OCI-LY1 (cell line): ENCODE measurements at regions not wholly inside any gene's neighbourhood (a gene's known extent, or its start where the extent isn't known, plus 50 kb on each side); places are given as distances from the start of the nearest gene placed in this dataset.

Source experiments
- H2AFZ ChIP-seq: fragments of 200-600 bp; sonication (generic), shearing (Covaris generic); 2 replicates; pipeline ENCODE4 v1.6.0; 2014; ENCODE audit warnings: antibody characterized with exemption, mild to moderate bottlenecking, low read length
- H3F3A ChIP-seq: fragments of 200-600 bp; sonication (generic), shearing (Covaris generic); 2 replicates; pipeline ENCODE4 v1.6.0; 2014; ENCODE audit warnings: mild to moderate bottlenecking, antibody characterized with exemption, low read length, moderate library complexity; ENCODE audit not compliant: insufficient read depth
- H3K27ac ChIP-seq: fragments of 200-600 bp; sonication (generic); 2 replicates; pipeline ENCODE4 v1.5.1; 2014; ENCODE audit warnings: low read length, mixed run types, mild to moderate bottlenecking, low read depth; ENCODE audit not compliant: poor library complexity, severe bottlenecking
- H3K27me3 ChIP-seq: fragments of 200-600 bp; sonication (generic); 2 replicates; pipeline ENCODE4 v1.6.0; 2014; ENCODE audit warnings: antibody characterized with exemption, mild to moderate bottlenecking, low read length, moderate library complexity; ENCODE audit not compliant: insufficient read depth
- H3K36me3 ChIP-seq: fragments of 200-600 bp; sonication (generic); 2 replicates; pipeline ENCODE4 v1.6.1; 2014; ENCODE audit warnings: mild to moderate bottlenecking, antibody characterized with exemption, low read length, moderate library complexity, mixed read lengths; ENCODE audit not compliant: insufficient read depth
- H3K4me1 ChIP-seq: fragments of 200-600 bp; sonication (generic); 2 replicates; pipeline ENCODE4 v1.5.1; 2014; ENCODE audit warnings: mild to moderate bottlenecking, low read length, moderate library complexity; ENCODE audit not compliant: insufficient read depth, severe bottlenecking
- H3K4me2 ChIP-seq: fragments of 200-600 bp; sonication (generic), shearing (Covaris generic); 2 replicates; pipeline ENCODE4 v1.6.1; 2014; ENCODE audit warnings: low read length
- H3K4me3 ChIP-seq: fragments of 200-600 bp; sonication (generic); 2 replicates; pipeline ENCODE4 v1.5.1; 2014; ENCODE audit warnings: low read length, low read depth, mild to moderate bottlenecking, mixed read lengths; ENCODE audit not compliant: poor library complexity, severe bottlenecking
- H3K79me2 ChIP-seq: fragments of 200-600 bp; shearing (Covaris generic); 2 replicates; pipeline ENCODE4 v1.6.1; 2016; ENCODE audit warnings: mixed run types, low read length, mixed read lengths; ENCODE audit not compliant: insufficient read depth
- H3K9ac ChIP-seq: fragments of 200-600 bp; sonication (generic), shearing (Covaris generic); 2 replicates; pipeline ENCODE4 v1.6.1; 2014; ENCODE audit warnings: mild to moderate bottlenecking, low read length, mixed read lengths
- H3K9me2 ChIP-seq: fragments of 200-600 bp; sonication (generic), shearing (Covaris generic); 2 replicates; pipeline ENCODE4 v1.6.1; 2014; ENCODE audit warnings: low read depth, mild to moderate bottlenecking, low read length, mixed read lengths
- H3K9me3 ChIP-seq: fragments of 200-600 bp; shearing (Covaris generic); 2 replicates; pipeline ENCODE4 v1.6.1; 2014; ENCODE audit warnings: low read length, mixed read lengths
- H4K20me1 ChIP-seq: fragments of 200-600 bp; sonication (generic), shearing (Covaris generic); 2 replicates; pipeline ENCODE4 v1.6.0; 2016; ENCODE audit warnings: mild to moderate bottlenecking, low read length; ENCODE audit not compliant: insufficient read depth
- CTCF ChIP-seq: fragments of 200-600 bp; sonication (generic), shearing (Covaris generic); IDR thresholded peaks from 2 replicates; pipeline ENCODE4 v1.5.1; 2017; ENCODE audit warnings: mild to moderate bottlenecking, antibody characterized with exemption, low read length, moderate library complexity, mixed read lengths
- EZH2 ChIP-seq: fragments of 200-600 bp; sonication (generic), shearing (Covaris generic); IDR thresholded peaks from 2 replicates; pipeline ENCODE4 v1.8.0; 2017; ENCODE audit warnings: borderline replicate concordance, mixed run types, mild to moderate bottlenecking, antibody characterized with exemption, low read length, moderate library complexity, mixed read lengths

GRCh38 chr14:105853907-105854599, 327.7 kb downstream of the TMEM121 start:
- Histone ChIP-seq H3K9ac (peak overlapping the region; percentile 97; the same call in 1 of the 2 replicates), H3K9me2 (no peaks in the 10 kb centered on the region), H3K36me3 (peaks cover 61% of the 10 kb centered on the region), H3K4me1 (peaks cover 57% of the 10 kb centered on the region), H3F3A (peaks cover 24% of the 10 kb centered on the region), H3K27ac (peak overlapping the region; percentile 100), H2AFZ (no peak overlapping the region), H4K20me1 (no peaks in the 10 kb centered on the region), H3K27me3 (no peaks in the 10 kb centered on the region), H3K79me2 (no peaks in the 10 kb centered on the region; the same call in 1 of the 2 replicates), H3K9me3 (no peaks in the 10 kb centered on the region), H3K4me2 (peak overlapping the region; percentile 94; the same call in 1 of the 2 replicates), H3K4me3 (peak overlapping the region; percentile 77)
- TF ChIP-seq CTCF (no peak), EZH2 (no peak)

DNA sequence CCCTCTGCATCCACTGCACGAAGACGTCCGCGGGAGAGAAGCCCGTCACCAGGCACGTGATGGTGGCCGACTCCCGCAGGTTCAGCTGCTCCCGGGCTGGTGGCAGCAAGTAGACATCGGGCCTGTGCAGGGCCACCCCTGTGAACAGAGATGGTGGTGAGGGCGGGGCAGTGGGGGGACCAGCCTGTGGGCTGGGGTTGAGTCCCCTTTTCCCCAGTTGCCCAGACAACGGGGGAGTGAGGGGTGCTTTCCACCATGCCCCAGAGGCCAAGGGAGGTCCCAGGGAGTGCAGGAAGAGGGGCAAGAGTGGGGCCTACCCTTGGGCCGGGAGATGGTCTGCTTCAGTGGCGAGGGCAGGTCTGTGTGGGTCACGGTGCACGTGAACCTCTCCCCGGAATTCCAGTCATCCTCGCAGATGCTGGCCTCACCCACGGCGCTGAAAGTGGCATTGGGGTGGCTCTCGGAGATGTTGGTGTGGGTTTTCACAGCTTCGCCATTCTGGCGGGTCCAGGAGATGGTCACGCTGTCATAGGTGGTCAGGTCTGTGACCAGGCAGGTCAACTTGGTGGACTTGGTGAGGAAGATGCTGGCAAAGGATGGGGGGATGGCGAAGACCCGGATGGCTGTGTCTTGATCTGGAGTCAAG, 328.3 kb downstream of the TMEM121 start:
- Histone ChIP-seq H3K9me2 (no peaks in the 10 kb centered on the region), H3K27ac (peak overlapping the region; percentile 100), H3K27me3 (no peaks in the 10 kb centered on the region), H3K9ac (peak overlapping the region; percentile 97), H3F3A (peaks cover 24% of the 10 kb centered on the region), H3K4me3 (peak overlapping the region; percentile 77), H3K79me2 (no peaks in the 10 kb centered on the region; the same call in 1 of the 2 replicates), H3K36me3 (peaks cover 61% of the 10 kb centered on the region), H4K20me1 (no peaks in the 10 kb centered on the region), H3K4me1 (peaks cover 55% of the 10 kb centered on the region), H3K4me2 (peak overlapping the region; percentile 94), H3K9me3 (no peaks in the 10 kb centered on the region), H2AFZ (no peak overlapping the region)
- no peak for TF ChIP-seq CTCF
- TF ChIP-seq EZH2: no peak

DNA sequence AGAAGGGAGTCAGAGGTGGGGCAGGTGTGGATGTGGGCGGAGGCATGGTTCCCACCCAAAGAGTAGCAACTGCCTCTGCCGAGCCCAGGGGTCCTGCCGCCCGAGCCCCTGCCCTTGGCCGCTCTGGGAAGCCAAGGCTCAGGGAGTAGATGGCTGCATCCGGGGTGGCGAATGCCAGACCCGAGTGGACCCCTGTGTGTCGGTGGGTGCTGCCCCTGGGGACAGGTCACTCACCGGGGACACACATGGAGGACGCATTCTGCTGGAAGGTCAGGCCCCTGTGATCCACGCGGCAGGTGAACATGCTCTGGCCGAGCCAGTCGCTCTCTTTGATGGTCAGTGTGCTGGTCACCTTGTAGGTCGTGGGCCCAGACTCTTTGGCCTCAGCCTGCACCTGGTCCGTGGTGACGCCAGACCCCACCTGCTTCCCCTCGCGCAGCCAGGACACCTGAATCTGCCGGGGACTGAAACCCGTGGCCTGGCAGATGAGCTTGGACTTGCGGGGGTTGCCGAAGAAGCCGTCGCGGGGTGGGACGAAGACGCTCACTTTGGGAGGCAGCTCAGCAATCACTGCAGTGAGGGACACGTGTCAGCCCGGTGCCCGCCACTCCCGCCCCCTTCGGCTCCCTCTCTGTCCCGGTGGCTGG, 329.0 kb downstream of the TMEM121 start:
- Histone ChIP-seq H3K4me3 (peak overlapping the region; percentile 77), H3K9me3 (no peaks in the 10 kb centered on the region)
- TF ChIP-seq EZH2: no peak
- TF ChIP-seq CTCF: no peak

More for the DNA sequence above, 329.0 kb downstream of the TMEM121 start:
- Histone ChIP-seq H3K36me3 (peaks cover 61% of the 10 kb centered on the region), H2AFZ (no peak overlapping the region), H3K9me2 (no peaks in the 10 kb centered on the region), H3K27ac (peak overlapping the region; percentile 100), H3K4me2 (peak overlapping the region; percentile 94), H3K79me2 (no peaks in the 10 kb centered on the region; the same call in 1 of the 2 replicates), H3K4me1 (peaks cover 50% of the 10 kb centered on the region), H3K27me3 (no peaks in the 10 kb centered on the region), H4K20me1 (no peaks in the 10 kb centered on the region), H3F3A (peaks cover 24% of the 10 kb centered on the region), H3K9ac (peak overlapping the region; percentile 97)
